Activated CD4-positive, alpha-beta T cell treated with anti-CD3 and anti-CD28 coated beads, Interleukin-2, Interleukin-6, amounts not matched to agents 100 ng/mL and 50 ng/mL, durations not matched to agents 16 hours and 8 hours (primary cell): ENCODE measurements at regions not wholly inside any gene's neighbourhood (a gene's known extent, or its start where the extent isn't known, plus 50 kb on each side); places are given as distances from the start of the nearest gene placed in this dataset.
"Not testable (repeated sequence)": the region's sequence is repeated elsewhere in the genome, so short reads cannot be mapped to it uniquely, and the experiment has no call there.

Experiments
- DNase-seq: peaks from one replicate; pipeline ENCODE4 v3.0.0-alpha.2; 2020

GRCh38 chr5:120092649-120093048 is 371.5 kb upstream of the PRR16 start:
- no peak for DNase-seq

DNA sequence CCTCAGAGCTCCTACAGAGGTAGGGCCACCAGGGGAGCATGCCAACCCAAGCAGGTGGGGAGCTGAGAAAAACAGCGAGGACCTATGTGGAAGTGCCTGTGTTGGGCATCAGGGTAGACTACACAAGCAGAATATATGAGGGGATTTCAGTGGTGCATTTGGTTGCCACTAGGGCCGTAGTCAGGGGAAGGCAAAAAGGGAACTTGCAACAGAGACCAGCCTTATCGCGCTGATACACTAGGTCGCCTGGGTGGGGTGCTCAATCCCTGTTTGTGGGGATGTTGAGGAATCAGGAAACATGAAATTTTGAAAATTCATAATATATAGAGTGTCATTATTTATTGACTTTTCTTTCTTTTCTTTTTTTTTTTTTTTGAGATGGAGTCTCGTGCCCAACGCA is 370.9 kb upstream of the PRR16 start:
- DNase-seq: no peak

DNA sequence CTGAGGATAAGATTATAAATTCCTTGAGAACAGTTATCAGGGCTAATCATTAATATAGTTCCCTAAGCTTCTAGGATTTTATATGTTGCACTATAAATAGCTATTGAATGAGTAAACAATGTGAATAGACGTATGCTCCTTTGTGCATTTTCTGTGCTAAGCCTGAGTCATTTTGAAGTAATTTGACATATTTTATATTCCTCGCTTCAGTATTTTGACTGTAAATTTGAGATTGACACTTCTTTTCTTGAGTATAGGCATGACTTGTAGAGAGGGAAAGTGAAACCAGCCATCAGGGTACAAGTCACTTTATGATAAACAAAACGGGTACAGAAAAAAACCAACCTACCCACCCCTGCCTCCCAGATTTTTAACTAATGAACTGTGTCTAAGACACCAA is 367.7 kb upstream of the PRR16 start:
- DNase-seq: no peak

DNA sequence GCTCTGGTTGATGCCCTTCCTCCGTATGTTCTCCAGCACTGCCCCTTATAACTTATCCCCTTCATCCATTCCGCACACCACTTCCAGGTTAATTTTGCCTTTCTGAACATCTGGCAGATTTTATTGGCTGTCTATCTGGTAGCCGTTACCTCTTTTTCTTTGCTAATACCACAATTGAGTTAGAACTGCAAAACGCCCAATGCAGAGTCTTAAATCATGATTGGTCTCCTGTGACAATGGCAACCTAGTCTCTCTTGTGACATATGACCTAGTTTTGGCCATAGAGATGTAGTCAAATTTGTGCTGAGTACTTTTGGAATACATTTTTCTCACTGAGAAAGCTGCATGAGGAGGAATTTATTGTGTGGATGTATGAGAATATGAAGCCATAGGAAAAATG is 365.7 kb upstream of the PRR16 start:
- DNase-seq: no peak

GRCh38 chr5:120098902-120099535 is 365.1 kb upstream of the PRR16 start:
- DNase-seq: no peak

- DNase-seq: no peak
Measured at GRCh38 chr5:120101771-120102170, 362.3 kb upstream of the PRR16 start.

DNA sequence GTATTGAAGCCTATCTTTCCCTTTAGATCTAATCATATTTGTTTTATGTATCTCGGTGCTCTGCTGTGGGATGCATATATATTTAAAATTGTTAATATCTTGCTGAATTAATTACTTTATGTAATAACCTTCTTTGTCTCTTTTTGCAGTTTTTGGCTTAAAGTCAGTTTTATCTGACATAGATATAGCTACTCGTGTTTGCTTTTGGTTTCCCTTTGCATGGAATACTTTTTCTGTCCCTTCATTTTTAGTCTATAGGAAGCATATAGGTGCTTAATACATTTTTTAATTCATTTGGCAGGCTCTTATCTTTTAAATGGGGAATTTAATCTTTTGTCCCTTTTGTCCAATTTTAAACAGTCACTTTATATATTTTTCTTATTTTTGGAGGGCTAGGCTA is 360.6 kb upstream of the PRR16 start:
- no peak for DNase-seq

- no peak for DNase-seq
Measured at GRCh38 chr5:120106912-120107525, 357.1 kb upstream of the PRR16 start.

DNA sequence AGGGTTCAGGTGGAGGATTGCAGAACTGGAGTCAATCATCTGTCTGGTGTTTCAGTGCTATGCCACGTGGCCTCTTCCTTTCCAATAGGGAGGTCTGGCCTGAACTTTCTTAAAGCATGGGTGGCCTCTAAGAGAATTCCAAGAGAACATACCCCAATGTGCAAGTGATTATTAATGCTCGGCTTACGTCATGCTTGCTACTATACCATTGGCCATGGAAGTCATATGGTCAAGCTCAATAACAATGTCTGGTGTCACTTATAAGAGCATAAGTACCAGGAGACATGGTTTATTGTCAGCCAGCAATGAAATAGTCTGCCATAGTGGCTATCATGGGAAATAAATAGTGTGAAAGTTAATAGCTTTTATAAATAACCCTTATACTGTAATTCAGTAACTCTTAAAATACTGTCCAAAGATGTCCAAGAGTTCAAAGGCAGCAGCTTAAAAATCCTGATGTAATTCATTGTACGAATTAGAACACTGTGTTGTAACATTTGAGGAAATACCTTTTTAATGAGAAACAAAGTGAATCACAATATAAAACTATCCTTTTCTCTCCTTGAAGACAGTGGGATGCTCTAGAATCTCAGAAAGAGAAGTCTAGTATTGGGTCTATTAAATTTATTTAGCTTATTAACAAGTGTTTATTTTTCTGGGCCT is 355.4 kb upstream of the PRR16 start:
- DNase-seq: no peak

DNA sequence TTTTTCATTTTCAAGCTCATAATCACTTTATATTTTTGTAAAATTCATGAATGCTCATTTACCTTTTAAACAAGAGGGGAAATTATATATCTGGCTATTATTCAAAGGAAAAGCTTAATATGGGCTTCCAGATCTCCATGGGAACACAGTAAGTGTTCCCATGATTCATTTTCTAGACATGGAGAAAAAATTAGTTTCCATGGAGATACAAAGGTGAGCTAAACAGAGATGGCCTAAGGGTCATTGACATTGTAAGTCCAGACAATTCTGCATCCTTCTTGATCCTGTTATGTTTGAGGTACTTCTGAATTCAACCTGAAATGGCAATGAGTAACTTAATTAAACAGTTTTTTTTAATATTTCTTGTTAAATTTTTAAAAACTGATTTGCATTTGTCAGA is 341.4 kb upstream of the PRR16 start:
- no peak for DNase-seq

GRCh38 chr5:120124031-120124430 is 340.1 kb upstream of the PRR16 start:
- no peak for DNase-seq

DNA sequence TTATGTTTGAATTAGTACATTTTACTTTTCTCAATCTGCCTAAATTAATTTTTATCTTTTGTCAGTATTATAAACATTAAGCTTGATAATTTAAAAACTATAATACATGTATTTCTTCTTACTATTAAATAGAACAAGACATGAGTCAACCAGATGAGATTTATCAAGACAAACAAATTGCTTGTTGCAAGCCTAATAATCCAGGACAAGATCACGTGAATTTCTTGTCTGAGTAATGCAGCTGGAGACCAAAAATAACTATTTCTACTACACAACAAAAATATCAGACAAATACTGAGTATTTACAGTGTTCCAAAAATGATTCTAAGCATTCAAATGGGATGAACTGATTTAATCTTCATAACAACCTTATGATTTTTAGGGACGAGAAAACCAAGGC is 339.1 kb upstream of the PRR16 start:
- DNase-seq: no peak

- not testable (repeated sequence) for DNase-seq
Measured at GRCh38 chr5:120132347-120132746, 331.8 kb upstream of the PRR16 start.

GRCh38 chr5:120134944-120135343 is 329.2 kb upstream of the PRR16 start:
- DNase-seq: no peak

DNA sequence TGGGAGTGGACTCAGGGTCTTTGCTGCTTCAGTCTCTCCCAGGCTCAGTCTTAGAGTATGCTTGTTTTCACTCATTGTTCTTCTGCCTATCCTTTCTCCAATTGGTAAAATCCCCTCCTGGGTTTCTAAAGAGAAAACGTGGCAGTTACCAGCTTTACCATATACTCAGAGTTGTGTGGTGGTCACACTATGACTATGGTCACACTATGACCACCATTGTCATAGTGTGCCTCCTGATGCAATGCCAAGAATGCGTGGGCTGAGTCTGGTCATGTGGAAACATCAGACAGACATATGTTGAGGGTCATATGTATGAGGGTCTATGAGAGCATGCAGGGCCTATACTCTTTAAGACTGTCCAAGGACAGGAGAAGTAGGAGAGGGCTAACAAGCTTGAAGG is 326.5 kb upstream of the PRR16 start:
- DNase-seq: no peak

- DNase-seq: peak; percentile 14
Measured at GRCh38 chr5:120139039-120139438, 325.1 kb upstream of the PRR16 start.

GRCh38 chr5:120140501-120140900 is 323.6 kb upstream of the PRR16 start:
- DNase-seq: no peak

GRCh38 chr5:120141076-120141475 is 323.0 kb upstream of the PRR16 start:
- DNase-seq: no peak

- no peak for DNase-seq
Measured at GRCh38 chr5:120146787-120147186, 317.3 kb upstream of the PRR16 start.

GRCh38 chr5:120147911-120148310 is 316.2 kb upstream of the PRR16 start:
- not testable (repeated sequence) for DNase-seq

DNA sequence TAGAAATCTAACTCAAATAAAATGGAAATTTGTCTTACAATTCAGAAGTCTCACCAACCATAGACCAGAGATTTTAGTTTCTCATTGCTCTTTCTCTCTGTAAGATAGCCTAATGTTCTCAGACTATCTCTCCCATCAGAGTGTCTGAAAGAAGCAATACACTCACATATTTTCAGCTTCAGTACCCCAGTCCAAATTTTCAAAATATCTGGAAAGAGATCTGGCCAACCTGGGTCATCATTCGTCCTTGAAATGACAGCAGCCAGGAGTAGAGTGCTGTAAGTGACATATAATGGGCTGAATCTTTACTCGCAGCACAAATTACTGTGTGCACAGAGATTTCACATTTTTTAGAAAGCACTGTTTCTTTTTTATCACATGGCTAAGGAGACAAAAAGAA is 313.3 kb upstream of the PRR16 start:
- no peak for DNase-seq

GRCh38 chr5:120151181-120151580 is 312.9 kb upstream of the PRR16 start:
- DNase-seq: no peak

GRCh38 chr5:120151825-120152224 is 312.3 kb upstream of the PRR16 start:
- DNase-seq: no peak

DNA sequence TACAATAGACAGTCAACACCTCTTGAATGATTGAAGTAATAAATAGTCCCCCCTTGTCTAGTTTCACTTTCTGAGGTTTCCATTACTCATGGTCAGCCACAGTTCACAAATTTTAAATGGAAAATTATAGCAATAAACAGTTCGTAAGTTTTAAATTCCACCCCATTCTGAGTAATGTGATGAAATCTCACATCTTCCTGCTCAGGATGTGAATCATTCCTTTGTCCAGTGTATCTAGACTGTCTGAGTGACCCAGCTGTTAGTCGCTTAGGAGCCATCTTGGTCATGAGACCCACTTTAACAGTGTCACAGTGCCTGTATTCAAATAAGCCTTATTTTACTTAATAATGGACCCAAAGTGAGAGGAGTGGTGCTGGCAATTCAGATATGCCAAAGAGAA is 311.6 kb upstream of the PRR16 start:
- no peak for DNase-seq

DNA sequence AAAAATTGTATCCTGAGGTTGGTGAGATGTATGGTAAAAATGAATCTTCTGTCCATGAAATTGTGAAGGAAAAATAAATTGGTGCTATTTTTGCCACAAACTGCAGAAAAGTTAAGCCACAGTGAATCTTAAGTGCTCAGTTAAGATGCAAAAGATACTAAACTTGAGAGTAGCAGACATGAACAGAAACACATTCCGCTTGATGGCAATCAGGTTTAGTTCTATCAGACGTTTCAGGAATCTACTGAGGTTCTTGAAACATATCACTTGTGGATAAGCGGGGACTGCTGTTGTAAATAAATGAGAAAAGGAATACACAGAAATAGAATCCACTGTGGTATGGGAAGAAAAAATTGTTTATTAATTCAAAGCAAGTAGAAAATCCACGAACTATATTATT is 311.2 kb upstream of the PRR16 start:
- no peak for DNase-seq
